Small intestine (tissue), 7 donors: ENCODE measurements at regions not wholly inside any gene's neighbourhood (a gene's known extent, or its start where the extent isn't known, plus 50 kb on each side); places are given as distances from the start of the nearest gene placed in this dataset.

Experiments
- DNase-seq, 2 donors: peaks; one replicate each; pipeline versions ENCODE4 v3.0.0 to v3.0.0-alpha.2; 2013
- FAIRE-seq: peaks from 2 replicates; lab custom pipeline; 2012; peaks lifted over from hg19 to GRCh38; lab: Jason Lieb, UNC
- H3K27ac ChIP-seq, 3 donors: one replicate each; pipeline ENCODE4 v1.5.1; 2013; ENCODE audit warnings: low read length in 2 of 3, mild to moderate bottlenecking in 2 of 3, control low read depth in 1 of 3, inconsistent platforms in 1 of 3, low read depth in 1 of 3, moderate library complexity in 1 of 3
- H3K27me3 ChIP-seq, 3 donors: one replicate each; pipeline ENCODE4 v1.6.1; 2013; ENCODE audit warnings: low read length in 3 of 3, inconsistent platforms in 1 of 3; ENCODE audit not compliant: control insufficient read depth in 3 of 3, insufficient read depth in 3 of 3
- H3K36me3 ChIP-seq, 3 donors: one replicate each; pipeline ENCODE4 v1.6.1; 2013; ENCODE audit warnings: low read length in 3 of 3, inconsistent platforms in 1 of 3, low read depth in 1 of 3, mild to moderate bottlenecking in 1 of 3, moderate library complexity in 1 of 3; ENCODE audit not compliant: control insufficient read depth in 3 of 3, insufficient read depth in 2 of 3
- H3K4me1 ChIP-seq, 3 donors: one replicate each; pipeline ENCODE4 v1.6.1; 2013; ENCODE audit warnings: low read length in 2 of 3, inconsistent platforms in 1 of 3, low read depth in 1 of 3, mild to moderate bottlenecking in 1 of 3, moderate library complexity in 1 of 3; ENCODE audit not compliant: control insufficient read depth in 3 of 3, insufficient read depth in 2 of 3
- H3K4me3 ChIP-seq, 3 donors: one replicate each; pipeline ENCODE4 v1.5.1; 2013; ENCODE audit warnings: low read length in 3 of 3, control low read depth in 1 of 3, inconsistent platforms in 1 of 3, low read depth in 1 of 3, mild to moderate bottlenecking in 1 of 3, moderate library complexity in 1 of 3
- H3K9me3 ChIP-seq, 2 donors: one replicate each; pipeline ENCODE4 v1.6.1; 2013; ENCODE audit warnings: low read depth in 1 of 2, low read length in 1 of 2; ENCODE audit not compliant: control insufficient read depth in 2 of 2, insufficient read depth in 1 of 2
- WGBS, 3 donors: extraction: QIAGEN DNeasy Blood & Tissue Kit; methylation state at CpG; one replicate each; pipeline ENCODE4 v1.1.7; 2013; 5-methylcytosine and 5-hydroxymethylcytosine counted together
- donor health status: healthy with polysubstance abuse.
- donor health status: control.
- donor health status: control.
- donor health status: Bipolar disorder and iron deficiency.
- donor health status: healthy.

DNA sequence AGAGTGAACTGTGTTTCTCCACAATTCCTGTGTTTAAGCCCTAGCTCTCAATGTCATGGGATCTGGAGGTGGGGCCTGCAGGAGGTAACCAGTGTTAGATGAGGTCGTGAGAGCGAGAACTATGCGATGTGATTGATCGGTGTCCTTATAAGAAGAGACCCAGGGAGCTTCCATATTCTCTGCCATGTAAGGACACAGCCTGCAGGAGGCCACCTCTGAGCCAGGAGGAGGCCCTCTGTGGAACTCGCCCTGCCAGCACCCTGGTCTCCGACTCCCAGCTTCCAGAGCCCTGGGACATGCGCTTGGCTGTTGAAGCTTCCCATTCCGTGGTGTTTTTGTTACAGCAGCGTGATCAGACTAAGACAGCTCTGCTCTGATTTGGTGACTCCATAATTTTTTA lies 255.4 kb downstream of the IRX2 start:
- Histone ChIP-seq H3K9me3 (peaks cover 0 to 6% of the 10 kb centered on the region in 2 donors), H3K27me3 (peaks cover 0 to 3% (median 0%) of the 10 kb centered on the region in 3 donors), H3K4me1 (no peaks in the 10 kb centered on the region), H3K36me3 (no peaks in the 10 kb centered on the region), H3K4me3 (no peak overlapping the region), H3K27ac (no peak overlapping the region)
- WGBS, 3 donors, result 88 to 90% (median 89%) methylated on average over 9 of the region's 9 CpGs
- FAIRE-seq (no peak), DNase-seq (no peak)

DNA sequence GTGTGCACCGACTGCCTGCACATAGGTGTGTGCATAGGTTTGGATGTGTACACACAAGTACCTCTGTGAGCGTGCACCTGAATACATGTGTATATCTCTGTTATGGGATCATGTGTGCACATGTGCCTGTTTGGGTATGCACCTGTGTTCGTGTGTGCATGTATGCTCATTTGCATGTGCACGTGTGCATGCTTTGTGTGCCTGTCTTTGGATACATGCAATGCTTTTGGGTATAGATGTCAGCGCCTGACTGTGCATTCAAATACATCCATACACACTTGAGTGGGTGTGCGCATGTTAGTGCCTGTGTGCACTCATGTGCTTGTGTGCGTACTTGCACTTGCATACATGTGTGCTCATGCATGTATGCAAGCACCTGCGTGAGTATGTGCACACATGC lies 258.1 kb downstream of the IRX2 start:
- FAIRE-seq (no peak), DNase-seq (no peak)
- no peak overlapping the region for H3K27ac ChIP-seq
- no peaks in the 10 kb centered on the region for H3K27me3 ChIP-seq
- no peaks in the 10 kb centered on the region for H3K4me1 ChIP-seq
- no peaks in the 10 kb centered on the region for H3K9me3 ChIP-seq
- no peak overlapping the region for H3K4me3 ChIP-seq
- H3K36me3 ChIP-seq, result no peaks in the 10 kb centered on the region
- 88 to 91% (median 90%) methylated on average over 8 of the region's 8 CpGs for WGBS, 3 donors

DNA sequence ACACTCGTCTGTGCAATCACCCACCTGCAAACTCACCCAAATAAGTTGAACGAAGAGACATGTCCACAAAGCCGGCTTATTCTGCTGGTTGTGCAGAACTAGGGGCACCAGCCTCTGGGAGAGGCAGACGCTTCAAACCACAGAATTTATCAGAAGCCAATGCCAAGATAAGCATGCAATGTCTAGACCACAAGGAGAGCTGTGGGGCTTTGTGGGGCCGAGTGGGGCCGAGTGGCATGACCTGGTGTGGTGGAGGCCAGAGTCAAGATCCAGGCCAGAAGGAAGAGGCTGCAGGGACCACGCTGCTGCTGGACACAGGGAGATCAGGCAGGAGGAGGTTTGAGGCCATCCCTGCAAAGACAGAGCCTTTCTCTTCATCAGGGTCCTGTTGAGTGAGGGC lies 259.0 kb downstream of the IRX2 start:
- WGBS, 3 donors, result 50 to 69% (median 50%) methylated on average over 7 of the region's 7 CpGs
- FAIRE-seq (no peak), DNase-seq (no peak)
- Histone ChIP-seq H3K4me1 (no peaks in the 10 kb centered on the region), H3K4me3 (no peak overlapping the region), H3K27me3 (no peaks in the 10 kb centered on the region), H3K27ac (no peak overlapping the region), H3K36me3 (no peaks in the 10 kb centered on the region), H3K9me3 (no peaks in the 10 kb centered on the region)

DNA sequence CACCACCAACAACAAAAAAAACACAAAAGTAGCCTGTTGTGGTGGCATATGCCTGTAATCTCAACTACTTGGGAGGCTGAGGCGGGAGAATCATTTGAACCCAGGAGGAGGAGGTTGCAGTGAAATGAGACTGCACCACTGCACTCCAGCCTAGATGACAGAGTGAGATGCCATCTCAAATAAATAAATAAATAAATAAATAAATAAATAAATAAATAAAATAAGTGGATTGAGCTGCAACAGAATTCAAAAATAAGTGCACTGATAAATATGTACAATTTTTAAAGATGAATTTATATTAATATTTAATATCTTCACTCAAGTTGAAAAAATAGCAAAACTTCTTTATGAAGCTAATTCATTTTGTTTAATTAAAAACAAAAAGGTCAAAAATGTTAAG lies 259.6 kb downstream of the IRX2 start:
- H3K4me3 ChIP-seq, result no peak overlapping the region
- no peaks in the 10 kb centered on the region for H3K27me3 ChIP-seq
- H3K9me3 ChIP-seq, result no peaks in the 10 kb centered on the region
- H3K27ac ChIP-seq, result no peak overlapping the region
- no peak for FAIRE-seq
- H3K4me1 ChIP-seq, result no peaks in the 10 kb centered on the region
- H3K36me3 ChIP-seq, result no peaks in the 10 kb centered on the region
- 58 to 86% (median 85%) methylated on average over 1 of the region's 1 CpG for whole genome bisulfite sequencing, 3 donors
- DNase-seq, result no peak

DNA sequence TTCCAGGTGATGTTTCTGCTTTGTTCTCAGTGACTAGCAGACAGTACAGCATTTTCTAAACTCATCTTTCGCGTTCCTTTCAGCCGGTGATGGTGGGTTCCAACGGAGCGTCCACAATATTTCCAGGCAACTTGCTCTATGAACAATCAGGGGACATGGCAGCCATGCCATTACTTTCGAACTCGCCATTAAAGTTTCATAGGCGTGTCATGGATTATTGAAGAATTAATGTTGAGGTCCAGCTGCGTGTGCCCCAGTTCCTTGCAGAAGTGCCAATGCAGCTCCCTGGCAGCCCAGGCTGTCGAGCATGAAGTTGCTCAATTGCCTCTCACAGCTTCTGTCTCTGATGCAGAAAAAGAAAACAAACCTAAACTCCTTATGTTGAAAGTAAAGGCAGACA lies 262.2 kb downstream of the IRX2 start:
- WGBS, 3 donors, result 80 to 90% (median 88%) methylated on average over 10 of the region's 10 CpGs
- FAIRE-seq, result no peak

DNA sequence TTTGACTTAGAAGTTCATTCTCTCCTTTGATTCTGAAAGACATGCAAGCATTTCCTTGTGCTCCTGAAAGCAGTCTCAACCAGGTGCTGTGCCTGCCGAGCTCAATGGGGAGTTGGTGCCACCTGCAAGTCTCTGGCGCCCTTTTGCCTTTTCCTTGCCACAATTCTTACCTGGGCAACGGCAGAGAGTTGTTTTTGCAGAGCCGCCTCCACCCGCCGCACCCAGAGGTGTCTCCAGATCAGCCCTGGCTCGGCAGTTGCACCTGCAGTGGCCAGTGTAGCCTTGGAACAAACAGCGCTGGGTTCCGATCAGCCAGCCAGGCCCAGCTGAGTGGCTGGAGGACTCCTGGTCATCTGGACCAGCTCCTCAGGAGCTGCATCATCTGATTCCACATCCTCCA lies 262.9 kb downstream of the IRX2 start:
- no peak for FAIRE-seq
- no peak for DNase-seq
- H3K27ac ChIP-seq, result no peak overlapping the region

More for the DNA sequence above, 262.2 kb downstream of the IRX2 start:
- H3K4me3 ChIP-seq, result no peak overlapping the region
- H3K36me3 ChIP-seq, result no peaks in the 10 kb centered on the region
- H3K4me1 ChIP-seq, result no peaks in the 10 kb centered on the region
- no peak overlapping the region for H3K27ac ChIP-seq
- H3K27me3 ChIP-seq, result no peaks in the 10 kb centered on the region
- H3K9me3 ChIP-seq, result peaks cover 0 to under 1% of the 10 kb centered on the region in 2 donors
- no peak for DNase-seq

DNA sequence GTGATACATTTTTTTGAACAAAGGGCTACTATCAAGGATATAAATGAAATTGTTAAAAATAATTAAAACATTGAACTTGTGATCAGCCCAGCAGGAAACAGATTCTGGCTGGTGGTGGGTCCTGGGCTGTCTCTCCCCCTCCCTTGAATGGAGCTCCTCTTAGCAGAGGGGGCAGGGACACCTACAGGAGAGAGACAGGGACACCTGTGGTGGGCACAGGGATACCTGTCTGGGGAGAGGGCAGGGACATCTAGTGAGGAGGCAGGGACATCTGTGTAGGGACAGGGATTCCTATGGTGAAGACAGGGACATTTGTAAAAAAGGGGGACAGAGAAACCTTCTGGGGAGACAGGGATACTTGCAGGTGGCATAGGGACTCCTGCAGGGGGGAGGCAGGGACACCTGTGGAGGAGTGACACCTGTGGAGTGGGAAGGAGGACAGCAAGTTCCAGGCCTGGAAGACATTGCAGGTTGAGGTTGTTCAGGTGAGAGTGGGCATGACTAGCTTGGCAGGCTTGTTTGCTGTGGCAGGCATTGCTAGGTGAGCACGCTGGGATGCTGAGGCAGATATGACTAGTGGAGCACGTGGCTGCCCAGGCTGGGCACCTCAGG lies 264.2 kb downstream of the IRX2 start:
- 51 to 78% (median 64%) methylated on average over 2 of the region's 2 CpGs for WGBS, 3 donors

More for the DNA sequence above, 262.9 kb downstream of the IRX2 start:
- WGBS, 3 donors, result 77 to 81% (median 79%) methylated on average over 9 of the region's 9 CpGs
- no peak overlapping the region for H3K4me3 ChIP-seq
- H3K27me3 ChIP-seq, result no peaks in the 10 kb centered on the region
- H3K36me3 ChIP-seq, result no peaks in the 10 kb centered on the region
- no peaks in the 10 kb centered on the region for H3K4me1 ChIP-seq
- H3K9me3 ChIP-seq, result peaks cover 0 to 3% of the 10 kb centered on the region in 2 donors

DNA sequence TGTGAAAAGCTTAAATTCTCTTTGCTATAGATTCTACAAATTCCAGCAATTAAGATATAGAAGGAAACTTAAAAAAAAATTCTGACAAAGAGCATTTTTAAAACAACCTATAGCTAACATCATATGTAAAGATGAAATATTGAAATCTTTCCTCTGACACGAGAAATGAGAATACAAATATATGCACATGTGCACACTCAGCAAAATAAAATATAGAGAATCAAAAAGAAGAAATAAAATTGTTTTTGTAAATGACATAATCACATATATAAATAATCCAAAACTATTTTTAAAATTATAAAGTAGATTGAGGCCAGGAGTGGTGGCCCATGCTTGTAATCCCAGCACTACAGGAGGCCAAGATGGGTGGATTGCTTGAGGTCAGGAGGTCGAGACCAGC lies 265.1 kb downstream of the IRX2 start:
- no peaks in the 10 kb centered on the region for H3K4me1 ChIP-seq
- H3K27ac ChIP-seq, result no peak overlapping the region
- 55 to 73% (median 59%) methylated on average over 2 of the region's 2 CpGs for WGBS, 3 donors
- peaks cover 0 to 7% of the 10 kb centered on the region in 2 donors for H3K9me3 ChIP-seq
- no peak overlapping the region for H3K4me3 ChIP-seq
- FAIRE-seq, result no peak
- H3K27me3 ChIP-seq, result no peaks in the 10 kb centered on the region
- DNase-seq, result no peak
- no peaks in the 10 kb centered on the region for H3K36me3 ChIP-seq

More for the DNA sequence above, 264.2 kb downstream of the IRX2 start:
- Histone ChIP-seq H3K27me3 (no peaks in the 10 kb centered on the region), H3K4me3 (no peak overlapping the region), H3K9me3 (peaks cover 0 to 3% of the 10 kb centered on the region in 2 donors), H3K4me1 (no peaks in the 10 kb centered on the region), H3K27ac (no peak overlapping the region), H3K36me3 (no peaks in the 10 kb centered on the region)
- DNase-seq (no peak), FAIRE-seq (no peak)

DNA sequence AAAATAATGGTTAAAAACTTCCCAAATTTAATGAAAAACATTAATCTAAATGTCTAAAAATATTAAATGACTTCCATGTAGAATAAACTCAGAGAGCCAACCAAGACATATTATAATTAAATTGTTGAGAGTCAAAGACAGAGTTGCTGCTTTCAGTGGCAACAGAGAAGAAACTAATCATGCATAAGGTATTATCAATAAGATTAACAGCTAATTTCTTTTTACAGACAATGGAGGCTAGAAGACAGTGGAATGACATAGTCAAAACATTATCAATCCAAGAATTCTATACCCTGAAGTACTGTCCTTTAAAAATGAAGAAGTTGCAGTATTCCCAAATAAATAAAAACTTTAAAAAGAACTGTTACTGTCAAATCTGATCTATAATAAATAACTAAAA lies 268.7 kb downstream of the IRX2 start:
- no peak for FAIRE-seq

More for the DNA sequence above, 268.7 kb downstream of the IRX2 start:
- Histone ChIP-seq H3K27me3 (no peaks in the 10 kb centered on the region), H3K27ac (no peak overlapping the region), H3K9me3 (peaks cover 0 to 12% of the 10 kb centered on the region in 2 donors), H3K36me3 (no peaks in the 10 kb centered on the region), H3K4me3 (no peak overlapping the region), H3K4me1 (no peaks in the 10 kb centered on the region)
- no peak for DNase-seq
